Neural cell (in vitro differentiated cells): ENCODE measurements at regions not wholly inside any gene's neighbourhood (a gene's known extent, or its start where the extent isn't known, plus 50 kb on each side); places are given as distances from the start of the nearest gene placed in this dataset.

Source experiments
- H2AFZ ChIP-seq: fragments of 200-600, 300-800 bp; sonication (generic), shearing (Covaris generic); 2 replicates; pipeline ENCODE4 v1.6.0; 2014; ENCODE audit warnings: low read depth, mild to moderate bottlenecking, antibody characterized with exemption, low read length, moderate library complexity
- H3F3A ChIP-seq: fragments of 200-600 bp; shearing (Covaris generic); 2 replicates; pipeline ENCODE4 v1.6.1; 2016; ENCODE audit warnings: mild to moderate bottlenecking, moderate library complexity, mixed read lengths, antibody characterized with exemption, low read length; ENCODE audit not compliant: insufficient read depth, poor library complexity, severe bottlenecking
- H3K27ac ChIP-seq: fragments of 200-600, 300-800 bp; sonication (generic), shearing (Covaris generic); 2 replicates; pipeline ENCODE4 v1.5.1; 2014; ENCODE audit warnings: mild to moderate bottlenecking, low read length, moderate library complexity
- H3K27me3 ChIP-seq: fragments of 300-800, 200-600 bp; sonication (generic), shearing (Covaris generic); 2 replicates; pipeline ENCODE4 v1.6.0; 2014; ENCODE audit warnings: mild to moderate bottlenecking, low read depth, low read length, moderate library complexity; ENCODE audit not compliant: insufficient read depth
- H3K36me3 ChIP-seq: fragments of 300-800, 200-600 bp; sonication (generic), shearing (Covaris generic); 2 replicates; pipeline ENCODE4 v1.5.1; 2014; ENCODE audit warnings: mild to moderate bottlenecking, antibody characterized with exemption, low read length, moderate library complexity; ENCODE audit not compliant: insufficient read depth
- H3K4me2 ChIP-seq: fragments of 300-800, 200-600 bp; sonication (generic), shearing (Covaris generic); 2 replicates; pipeline ENCODE4 v1.6.0; 2014; ENCODE audit warnings: mild to moderate bottlenecking, low read length
- H3K4me3 ChIP-seq: fragments of 300-800, 200-600 bp; sonication (generic), shearing (Covaris generic); 2 replicates; pipeline ENCODE4 v1.5.1; 2014; ENCODE audit warnings: mild to moderate bottlenecking, low read length, moderate library complexity
- H3K79me2 ChIP-seq: fragments of 200-600 bp; shearing (Covaris generic); replicated peaks from 2 replicates; pipeline ENCODE4 v1.6.0; 2014; ENCODE audit warnings: mild to moderate bottlenecking, low read length, moderate library complexity; ENCODE audit not compliant: insufficient read depth
- H3K9ac ChIP-seq: fragments of 300-800, 200-600 bp; sonication (generic), shearing (Covaris generic); 2 replicates; pipeline ENCODE4 v1.6.1; 2016; ENCODE audit warnings: mild to moderate bottlenecking, low read length, mixed read lengths
- H3K9me2 ChIP-seq: fragments of 200-600 bp; shearing (Covaris generic); 2 replicates; pipeline ENCODE4 v1.6.1; 2016; ENCODE audit warnings: mild to moderate bottlenecking, low read length, mixed read lengths; ENCODE audit not compliant: insufficient read depth
- H3K9me3 ChIP-seq: fragments of 200-600, 300-800 bp; sonication (generic), shearing (Covaris generic); 2 replicates; pipeline ENCODE4 v1.6.1; 2016; ENCODE audit warnings: mild to moderate bottlenecking, mixed run types, low read length, moderate library complexity, mixed read lengths
- H4K20me1 ChIP-seq: fragments of 200-600 bp; shearing (Covaris generic); 2 replicates; pipeline ENCODE4 v1.6.1; 2016; ENCODE audit warnings: mild to moderate bottlenecking, mixed run types; ENCODE audit not compliant: insufficient read depth
- EP300 ChIP-seq: fragments of 450-650 bp; conservative IDR thresholded peaks from 2 replicates; pipeline ENCODE4 v1.6.1; 2014; ENCODE audit warnings: antibody characterized with exemption, mild to moderate bottlenecking, moderate library complexity; ENCODE audit not compliant: poor library complexity, severe bottlenecking
- EZH2 ChIP-seq: fragments of 200-600, 300-800 bp; shearing (Covaris generic), sonication (generic); IDR thresholded peaks from 2 replicates; pipeline ENCODE4 v1.6.1; 2014; ENCODE audit warnings: antibody characterized with exemption, low read length, borderline replicate concordance, mild to moderate bottlenecking; ENCODE audit not compliant: insufficient read depth, poor library complexity, severe bottlenecking
- MXI1 ChIP-seq: fragments of 450-650 bp; conservative IDR thresholded peaks from 2 replicates; pipeline ENCODE4 v1.6.1; 2014; ENCODE audit warnings: antibody characterized with exemption, mild to moderate bottlenecking; ENCODE audit not compliant: poor library complexity, severe bottlenecking
- POLR2AphosphoS5 ChIP-seq: IDR thresholded peaks from 2 replicates; pipeline ENCODE4 v1.6.1; 2012
- RAD21 ChIP-seq: fragments of 450-650 bp; conservative IDR thresholded peaks from 2 replicates; pipeline ENCODE4 v1.6.1; 2014; ENCODE audit warnings: antibody characterized with exemption, mild to moderate bottlenecking, moderate library complexity
- SMC3 ChIP-seq: fragments of 450-650 bp; conservative IDR thresholded peaks from 2 replicates; pipeline ENCODE4 v1.6.1; 2014; ENCODE audit warnings: antibody characterized with exemption, mild to moderate bottlenecking, moderate library complexity; ENCODE audit not compliant: poor library complexity
- TAF1 ChIP-seq: IDR thresholded peaks from 2 replicates; pipeline ENCODE4 v1.6.1; 2012; ENCODE audit warnings: low read depth
- TF ChIP-seq, protein P1 (sequence below): fragments of 450-650 bp; IDR thresholded peaks from 2 replicates; pipeline ENCODE4 v1.5.1; 2014; ENCODE audit warnings: antibody characterized with exemption, mild to moderate bottlenecking, moderate library complexity; ENCODE audit not compliant: poor library complexity, severe bottlenecking
- TF ChIP-seq, protein P2 (sequence below): IDR thresholded peaks from 2 replicates; pipeline ENCODE4 v1.6.1; 2012; ENCODE audit warnings: borderline replicate concordance

DNA sequence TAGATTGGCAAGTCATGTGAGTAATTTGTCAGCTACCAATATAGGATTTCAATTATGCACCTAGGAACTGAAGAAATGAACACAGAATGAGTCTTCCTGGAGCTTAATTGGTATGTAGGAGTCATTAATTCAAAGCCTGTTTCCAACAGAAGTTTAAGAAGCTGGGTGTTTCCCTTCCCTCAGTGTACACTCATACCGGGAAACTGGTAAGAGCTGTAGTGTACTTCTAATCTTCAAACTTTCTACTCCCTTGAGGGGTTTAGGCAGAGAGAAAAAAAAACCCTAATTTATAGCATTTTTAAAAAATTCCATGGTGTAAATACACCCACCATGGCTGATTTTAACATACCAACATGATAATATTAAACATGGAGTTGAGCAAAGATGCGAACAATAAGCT, 665.7 kb upstream of the SLITRK5 start:
- Histone ChIP-seq H3K4me3 (no peak overlapping the region), H3F3A (no peaks in the 10 kb centered on the region), H3K36me3 (no peaks in the 10 kb centered on the region), H3K79me2 (no peaks in the 10 kb centered on the region), H3K9ac (no peak overlapping the region), H3K9me2 (no peaks in the 10 kb centered on the region), H3K27me3 (no peaks in the 10 kb centered on the region), H3K4me2 (no peak overlapping the region), H3K27ac (no peak overlapping the region), H2AFZ (no peak overlapping the region), H3K9me3 (no peaks in the 10 kb centered on the region), H4K20me1 (no peaks in the 10 kb centered on the region)
- TF ChIP-seq RAD21 (no peak), EP300 (no peak), MXI1 (no peak), EZH2 (no peak), TAF1 (no peak), SMC3 (no peak)

DNA sequence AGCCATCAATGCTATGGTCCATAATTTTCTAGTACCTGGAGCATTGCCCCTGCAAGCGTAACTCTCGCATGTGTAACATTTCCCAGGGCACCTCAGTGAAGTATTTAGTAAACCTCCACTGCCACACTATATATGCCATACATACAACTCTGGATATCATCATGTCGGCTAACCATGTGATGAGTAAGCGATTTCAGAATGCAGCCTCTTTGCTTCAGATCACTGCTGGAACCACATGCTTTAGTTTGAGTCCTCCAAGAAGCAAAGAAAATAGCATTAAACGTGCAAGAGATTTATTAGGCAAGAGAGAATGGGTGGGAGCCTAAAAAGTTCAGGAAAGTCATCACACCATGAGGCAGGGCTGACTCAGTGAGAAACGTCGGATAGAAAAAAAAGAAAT, 635.6 kb upstream of the SLITRK5 start:
- H3K79me2 ChIP-seq, result no peaks in the 10 kb centered on the region
- H2AFZ ChIP-seq, result no peak overlapping the region
- no peaks in the 10 kb centered on the region for H3F3A ChIP-seq
- H3K27ac ChIP-seq, result no peak overlapping the region
- H3K4me2 ChIP-seq, result no peak overlapping the region
- H3K36me3 ChIP-seq, result no peaks in the 10 kb centered on the region
- H3K9me2 ChIP-seq, result no peaks in the 10 kb centered on the region
- H3K9me3 ChIP-seq, result no peaks in the 10 kb centered on the region
- H3K4me3 ChIP-seq, result no peak overlapping the region
- no peaks in the 10 kb centered on the region for H4K20me1 ChIP-seq
- H3K9ac ChIP-seq, result no peak overlapping the region
- H3K27me3 ChIP-seq, result no peaks in the 10 kb centered on the region
- TF ChIP-seq RAD21, result no peak
- TF ChIP-seq, protein P1, sequence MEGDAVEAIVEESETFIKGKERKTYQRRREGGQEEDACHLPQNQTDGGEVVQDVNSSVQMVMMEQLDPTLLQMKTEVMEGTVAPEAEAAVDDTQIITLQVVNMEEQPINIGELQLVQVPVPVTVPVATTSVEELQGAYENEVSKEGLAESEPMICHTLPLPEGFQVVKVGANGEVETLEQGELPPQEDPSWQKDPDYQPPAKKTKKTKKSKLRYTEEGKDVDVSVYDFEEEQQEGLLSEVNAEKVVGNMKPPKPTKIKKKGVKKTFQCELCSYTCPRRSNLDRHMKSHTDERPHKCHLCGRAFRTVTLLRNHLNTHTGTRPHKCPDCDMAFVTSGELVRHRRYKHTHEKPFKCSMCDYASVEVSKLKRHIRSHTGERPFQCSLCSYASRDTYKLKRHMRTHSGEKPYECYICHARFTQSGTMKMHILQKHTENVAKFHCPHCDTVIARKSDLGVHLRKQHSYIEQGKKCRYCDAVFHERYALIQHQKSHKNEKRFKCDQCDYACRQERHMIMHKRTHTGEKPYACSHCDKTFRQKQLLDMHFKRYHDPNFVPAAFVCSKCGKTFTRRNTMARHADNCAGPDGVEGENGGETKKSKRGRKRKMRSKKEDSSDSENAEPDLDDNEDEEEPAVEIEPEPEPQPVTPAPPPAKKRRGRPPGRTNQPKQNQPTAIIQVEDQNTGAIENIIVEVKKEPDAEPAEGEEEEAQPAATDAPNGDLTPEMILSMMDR, result no peak
- TF ChIP-seq POLR2AphosphoS5, result no peak
- TF ChIP-seq TAF1, result no peak
- TF ChIP-seq MXI1, result no peak
- TF ChIP-seq SMC3, result no peak
- TF ChIP-seq, protein P2, sequence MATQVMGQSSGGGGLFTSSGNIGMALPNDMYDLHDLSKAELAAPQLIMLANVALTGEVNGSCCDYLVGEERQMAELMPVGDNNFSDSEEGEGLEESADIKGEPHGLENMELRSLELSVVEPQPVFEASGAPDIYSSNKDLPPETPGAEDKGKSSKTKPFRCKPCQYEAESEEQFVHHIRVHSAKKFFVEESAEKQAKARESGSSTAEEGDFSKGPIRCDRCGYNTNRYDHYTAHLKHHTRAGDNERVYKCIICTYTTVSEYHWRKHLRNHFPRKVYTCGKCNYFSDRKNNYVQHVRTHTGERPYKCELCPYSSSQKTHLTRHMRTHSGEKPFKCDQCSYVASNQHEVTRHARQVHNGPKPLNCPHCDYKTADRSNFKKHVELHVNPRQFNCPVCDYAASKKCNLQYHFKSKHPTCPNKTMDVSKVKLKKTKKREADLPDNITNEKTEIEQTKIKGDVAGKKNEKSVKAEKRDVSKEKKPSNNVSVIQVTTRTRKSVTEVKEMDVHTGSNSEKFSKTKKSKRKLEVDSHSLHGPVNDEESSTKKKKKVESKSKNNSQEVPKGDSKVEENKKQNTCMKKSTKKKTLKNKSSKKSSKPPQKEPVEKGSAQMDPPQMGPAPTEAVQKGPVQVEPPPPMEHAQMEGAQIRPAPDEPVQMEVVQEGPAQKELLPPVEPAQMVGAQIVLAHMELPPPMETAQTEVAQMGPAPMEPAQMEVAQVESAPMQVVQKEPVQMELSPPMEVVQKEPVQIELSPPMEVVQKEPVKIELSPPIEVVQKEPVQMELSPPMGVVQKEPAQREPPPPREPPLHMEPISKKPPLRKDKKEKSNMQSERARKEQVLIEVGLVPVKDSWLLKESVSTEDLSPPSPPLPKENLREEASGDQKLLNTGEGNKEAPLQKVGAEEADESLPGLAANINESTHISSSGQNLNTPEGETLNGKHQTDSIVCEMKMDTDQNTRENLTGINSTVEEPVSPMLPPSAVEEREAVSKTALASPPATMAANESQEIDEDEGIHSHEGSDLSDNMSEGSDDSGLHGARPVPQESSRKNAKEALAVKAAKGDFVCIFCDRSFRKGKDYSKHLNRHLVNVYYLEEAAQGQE, result no peak
- no peak for TF ChIP-seq EZH2
- TF ChIP-seq EP300, result no peak

DNA sequence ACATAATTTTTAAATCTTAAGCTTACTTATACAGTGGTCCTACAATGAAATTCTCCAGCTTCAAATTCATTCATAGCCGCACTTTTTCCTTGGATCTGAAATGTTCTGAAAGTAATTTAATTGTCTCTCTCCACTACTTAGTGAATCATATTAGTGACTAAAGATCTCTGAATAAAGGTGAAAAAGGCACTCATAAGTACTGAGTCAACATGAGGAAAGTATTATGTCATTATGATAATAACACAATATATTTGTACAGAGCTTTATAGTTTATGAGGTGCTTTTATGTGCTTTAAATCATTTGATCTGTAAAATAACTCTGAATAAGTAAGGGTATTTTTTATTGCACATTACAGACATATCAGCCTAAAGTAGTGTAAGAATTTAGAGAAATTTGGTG, 628.2 kb upstream of the SLITRK5 start:
- H3K27me3 ChIP-seq, result no peaks in the 10 kb centered on the region
- H3K79me2 ChIP-seq, result no peaks in the 10 kb centered on the region
- no peak overlapping the region for H3K9ac ChIP-seq
- no peak overlapping the region for H2AFZ ChIP-seq
- no peak overlapping the region for H3K4me2 ChIP-seq
- H3K36me3 ChIP-seq, result no peaks in the 10 kb centered on the region
- TF ChIP-seq EZH2 (no peak), EP300 (no peak), MXI1 (no peak), SMC3 (no peak), POLR2AphosphoS5 (no peak), RAD21 (no peak), TAF1 (no peak)
- TF ChIP-seq, protein P2, result no peak
- TF ChIP-seq, protein P1, result no peak
- no peaks in the 10 kb centered on the region for H4K20me1 ChIP-seq
- H3K9me2 ChIP-seq, result no peaks in the 10 kb centered on the region
- no peaks in the 10 kb centered on the region for H3K9me3 ChIP-seq
- H3F3A ChIP-seq, result no peaks in the 10 kb centered on the region
- H3K27ac ChIP-seq, result no peak overlapping the region
- H3K4me3 ChIP-seq, result no peak overlapping the region
